Trophoblast cell (in vitro differentiated cells and primary cell): ENCODE measurements at regions not wholly inside any gene's neighbourhood (a gene's known extent, or its start where the extent isn't known, plus 50 kb on each side); places are given as distances from the start of the nearest gene placed in this dataset.

ENCODE experiments used
- DNase-seq, 2 donors: peaks; one replicate each; pipeline ENCODE4 v3.0.0-alpha.2; 2016
- H2AFZ ChIP-seq: 2 replicates; pipeline ENCODE4 v1.6.1; 2013; ENCODE audit warnings: low read length, moderate library complexity, mild to moderate bottlenecking; ENCODE audit not compliant: insufficient read depth, poor library complexity
- H2AK5ac ChIP-seq: 2 replicates; pipeline ENCODE4 v1.6.1; 2013; ENCODE audit warnings: mild to moderate bottlenecking, low read length
- H2BK120ac ChIP-seq: 2 replicates; pipeline ENCODE4 v1.6.1; 2013; ENCODE audit warnings: low read length, mild to moderate bottlenecking, moderate library complexity; ENCODE audit not compliant: insufficient read depth, poor library complexity
- H2BK12ac ChIP-seq: 2 replicates; pipeline ENCODE4 v1.6.1; 2013; ENCODE audit warnings: mild to moderate bottlenecking, low read length, moderate library complexity
- H2BK5ac ChIP-seq: 2 replicates; pipeline ENCODE4 v1.6.1; 2013; ENCODE audit warnings: low read length, low read depth, moderate library complexity, mild to moderate bottlenecking; ENCODE audit not compliant: poor library complexity
- H3K14ac ChIP-seq: 2 replicates; pipeline ENCODE4 v1.6.1; 2013; ENCODE audit warnings: mild to moderate bottlenecking, low read length
- H3K18ac ChIP-seq: 2 replicates; pipeline ENCODE4 v1.6.1; 2013; ENCODE audit warnings: mild to moderate bottlenecking, low read length
- H3K23ac ChIP-seq: 2 replicates; pipeline ENCODE4 v1.6.1; 2013; ENCODE audit warnings: low read length
- H3K27ac ChIP-seq: 2 replicates; pipeline ENCODE4 v1.5.1; 2013; ENCODE audit warnings: low read depth, mild to moderate bottlenecking, inconsistent platforms, low read length, moderate library complexity
- H3K27me3 ChIP-seq: 2 replicates; pipeline ENCODE4 v1.6.1; 2013; ENCODE audit warnings: inconsistent platforms, mild to moderate bottlenecking, low read length, moderate library complexity; ENCODE audit not compliant: insufficient read depth
- H3K36me3 ChIP-seq, 2 experiments: 1 replicate in 1 of 2; 2 replicates in 1 of 2; pipeline ENCODE4 v1.6.1; 2013; ENCODE audit warnings: low read length in 2 of 2, mild to moderate bottlenecking in 2 of 2, moderate library complexity in 1 of 2; ENCODE audit not compliant: insufficient read depth in 2 of 2, control insufficient read depth in 1 of 2
- H3K4ac ChIP-seq: 2 replicates; pipeline ENCODE4 v1.6.1; 2013; ENCODE audit warnings: low read depth, mild to moderate bottlenecking, low read length, moderate library complexity
- H3K4me1 ChIP-seq, 2 experiments: 1 replicate in 1 of 2; 2 replicates in 1 of 2; pipeline ENCODE4 v1.6.1; 2013; ENCODE audit warnings: low read length in 2 of 2, mild to moderate bottlenecking in 2 of 2, moderate library complexity in 1 of 2; ENCODE audit not compliant: insufficient read depth in 2 of 2, control insufficient read depth in 1 of 2
- H3K4me2 ChIP-seq: 2 replicates; pipeline ENCODE4 v1.6.1; 2013; ENCODE audit warnings: inconsistent platforms, mild to moderate bottlenecking, low read length, moderate library complexity
- H3K4me3 ChIP-seq: 2 replicates; pipeline ENCODE4 v1.5.1; 2013; ENCODE audit warnings: mild to moderate bottlenecking, low read depth, low read length, inconsistent platforms
- H3K79me1 ChIP-seq: one replicate; pipeline ENCODE4 v1.6.1; 2013; ENCODE audit warnings: low read length
- H3K79me2 ChIP-seq: 2 replicates; pipeline ENCODE4 v1.6.1; 2013; ENCODE audit warnings: low read length, mild to moderate bottlenecking; ENCODE audit not compliant: control insufficient read depth, insufficient read depth, poor library complexity
- H3K9ac ChIP-seq: 2 replicates; pipeline ENCODE4 v1.6.1; 2013; ENCODE audit warnings: mild to moderate bottlenecking, low read length
- H3K9me3 ChIP-seq: 2 replicates; pipeline ENCODE4 v1.6.1; 2013; ENCODE audit warnings: low read depth, mild to moderate bottlenecking, control low read depth, inconsistent platforms, low read length; ENCODE audit not compliant: insufficient read depth
- H4K12ac ChIP-seq: 2 replicates; pipeline ENCODE4 v1.6.1; 2013; ENCODE audit warnings: low read depth, mild to moderate bottlenecking, low read length, moderate library complexity
- H4K8ac ChIP-seq: 2 replicates; pipeline ENCODE4 v1.6.1; 2013; ENCODE audit warnings: low read depth, mild to moderate bottlenecking, low read length, moderate library complexity
- H4K91ac ChIP-seq: one replicate; pipeline ENCODE4 v1.6.1; 2013; ENCODE audit warnings: low read depth, mild to moderate bottlenecking, low read length, moderate library complexity
- WGBS: extraction: QIAGEN DNeasy Blood & Tissue Kit; methylation state at CpG from one replicate; pipeline ENCODE4 v1.1.7; 2013; ENCODE audit warnings: missing lambda C conversion rate; ENCODE audit not compliant: insufficient read length, insufficient coverage; ENCODE audit errors: extremely low coverage; 5-methylcytosine and 5-hydroxymethylcytosine counted together

DNA sequence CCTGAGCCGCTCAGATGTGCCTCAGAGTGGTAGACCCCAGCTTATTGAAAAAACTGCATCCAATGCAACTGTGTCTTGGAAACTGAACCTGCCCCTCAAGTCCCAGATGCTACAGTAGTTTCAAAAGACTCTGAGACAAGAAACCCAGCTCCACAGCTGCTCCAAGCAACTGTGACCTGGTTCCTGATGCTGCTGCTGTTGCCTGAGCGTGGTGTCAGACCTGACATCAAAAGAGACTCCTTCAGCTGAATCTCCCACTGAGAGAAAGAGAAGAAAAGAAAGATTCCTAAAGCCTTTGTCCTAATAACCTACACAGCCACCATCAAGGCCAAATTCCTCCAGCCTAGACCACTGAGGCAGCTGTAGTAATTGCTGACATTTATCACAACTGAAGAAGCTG lies 630.1 kb downstream of the STIM2 start:
- WGBS: no CpG with 5 or more reads among the region's 2 CpGs
- Histone ChIP-seq H2BK5ac (no peak overlapping the region), H3K4ac (no peak overlapping the region)

DNA sequence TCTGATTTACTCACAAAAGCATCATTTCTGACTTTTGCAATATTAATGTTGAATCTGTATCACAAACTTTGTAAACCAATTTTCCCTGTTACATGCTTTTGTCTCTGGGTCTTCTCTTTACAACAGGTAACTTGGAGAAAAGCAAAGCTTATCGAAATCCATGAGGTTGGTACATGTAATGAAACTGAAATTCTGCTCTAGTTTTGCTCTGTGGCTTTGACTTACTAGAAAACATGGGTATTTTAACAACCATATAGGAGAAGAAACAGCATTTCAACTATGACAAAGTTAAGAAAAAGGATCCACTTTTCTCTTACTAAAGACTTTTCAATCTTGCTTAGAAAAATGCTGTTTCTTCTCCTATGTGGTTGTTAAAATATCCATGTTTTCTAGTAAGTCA lies 645.8 kb downstream of the STIM2 start:
- DNase-seq: no peak
- H3K27me3 ChIP-seq: no peaks in the 10 kb centered on the region
- no peak overlapping the region for H2BK12ac ChIP-seq
- H2AFZ ChIP-seq: no peak overlapping the region
- H3K79me2 ChIP-seq: no peaks in the 10 kb centered on the region
- no peak overlapping the region for H3K9ac ChIP-seq
- no peaks in the 10 kb centered on the region for H3K9me3 ChIP-seq
- H3K23ac ChIP-seq: no peak overlapping the region
- H3K4ac ChIP-seq: no peak overlapping the region
- H3K4me2 ChIP-seq: no peak overlapping the region
- H4K12ac ChIP-seq: no peak overlapping the region
- H4K91ac ChIP-seq: no peak overlapping the region
- no peak overlapping the region for H3K4me3 ChIP-seq
- H3K79me1 ChIP-seq: no peaks in the 10 kb centered on the region
- no peak overlapping the region for H3K14ac ChIP-seq
- H3K18ac ChIP-seq: no peak overlapping the region
- no peak overlapping the region for H3K27ac ChIP-seq
- no peak overlapping the region for H4K8ac ChIP-seq
- no CpG with 5 or more reads among the region's 1 CpG for WGBS
- H2AK5ac ChIP-seq: no peak overlapping the region
- no peak overlapping the region for H2BK120ac ChIP-seq
- no peaks in the 10 kb centered on the region for H3K4me1 ChIP-seq
- no peak overlapping the region for H2BK5ac ChIP-seq
- H3K36me3 ChIP-seq: no peaks in the 10 kb centered on the region

More for the DNA sequence above, 630.1 kb downstream of the STIM2 start:
- H4K12ac ChIP-seq: no peak overlapping the region
- H2AFZ ChIP-seq: no peak overlapping the region
- no peak overlapping the region for H3K18ac ChIP-seq
- no peak overlapping the region for H2BK12ac ChIP-seq
- H3K27ac ChIP-seq: no peak overlapping the region
- peaks cover 2% of the 10 kb centered on the region for H3K9me3 ChIP-seq
- H3K23ac ChIP-seq: no peak overlapping the region
- no peaks in the 10 kb centered on the region for H3K27me3 ChIP-seq
- no peak overlapping the region for H3K14ac ChIP-seq
- H3K4me1 ChIP-seq: no peaks in the 10 kb centered on the region
- H2BK120ac ChIP-seq: no peak overlapping the region
- H3K36me3 ChIP-seq: no peaks in the 10 kb centered on the region
- no peak for DNase-seq
- no peaks in the 10 kb centered on the region for H3K79me2 ChIP-seq
- H3K9ac ChIP-seq: no peak overlapping the region
- H3K4me2 ChIP-seq: no peak overlapping the region
- H4K91ac ChIP-seq: no peak overlapping the region
- no peak overlapping the region for H4K8ac ChIP-seq
- no peak overlapping the region for H3K4me3 ChIP-seq
- H2AK5ac ChIP-seq: no peak overlapping the region
- H3K79me1 ChIP-seq: no peaks in the 10 kb centered on the region

DNA sequence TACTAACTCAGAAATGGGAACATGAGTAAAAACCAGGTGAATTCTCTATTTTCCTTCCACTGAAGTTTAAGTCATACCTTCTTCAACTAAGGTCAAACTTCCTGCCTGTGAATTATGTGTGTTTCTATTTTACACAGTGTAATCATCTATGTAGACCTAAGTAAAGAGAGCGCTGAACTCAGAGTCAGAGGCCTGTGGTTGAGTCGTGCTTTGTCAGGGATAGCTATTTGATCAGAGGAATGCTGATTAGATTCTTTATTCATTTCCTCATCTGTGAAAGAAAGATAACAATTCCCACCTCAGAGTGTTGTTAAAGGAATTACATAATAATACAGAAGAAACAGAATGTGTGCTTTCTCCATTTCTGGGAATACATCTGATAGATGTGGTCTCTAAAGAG lies 654.1 kb downstream of the STIM2 start:
- Histone ChIP-seq H3K27ac (no peak overlapping the region), H2AFZ (no peak overlapping the region), H2BK5ac (no peak overlapping the region), H3K79me1 (no peaks in the 10 kb centered on the region), H3K4me1 (no peaks in the 10 kb centered on the region), H3K36me3 (no peaks in the 10 kb centered on the region), H4K91ac (no peak overlapping the region), H3K4ac (no peak overlapping the region), H2BK120ac (no peak overlapping the region), H2AK5ac (no peak overlapping the region), H3K27me3 (no peaks in the 10 kb centered on the region), H3K9me3 (no peaks in the 10 kb centered on the region), H3K23ac (no peak overlapping the region), H3K9ac (no peak overlapping the region), H3K4me2 (no peak overlapping the region), H3K14ac (no peak overlapping the region), H4K8ac (no peak overlapping the region), H3K18ac (no peak overlapping the region), H2BK12ac (no peak overlapping the region), H3K4me3 (no peak overlapping the region), H3K79me2 (no peaks in the 10 kb centered on the region), H4K12ac (no peak overlapping the region)
- no CpG with 5 or more reads among the region's 2 CpGs for WGBS
- DNase-seq: no peak

DNA sequence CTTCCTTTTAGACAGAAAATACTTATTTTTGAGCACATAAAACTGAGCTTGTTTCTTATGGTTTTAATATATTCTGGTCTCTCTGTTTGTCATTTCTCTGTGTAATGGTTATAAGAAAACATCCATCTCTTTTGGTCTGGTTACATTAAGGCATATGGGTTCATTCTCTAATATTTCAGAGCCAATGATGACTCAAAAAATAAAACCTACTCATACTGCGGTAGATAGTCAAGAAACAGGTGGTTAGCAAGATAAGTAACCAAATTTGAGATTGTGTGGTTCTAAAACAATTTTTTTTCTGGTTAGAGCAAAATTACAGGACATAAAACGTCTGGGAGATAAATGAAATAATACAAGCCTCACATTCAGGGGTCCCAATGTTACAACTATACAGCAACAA lies 654.5 kb downstream of the STIM2 start:
- Histone ChIP-seq H3K18ac (no peak overlapping the region), H4K8ac (no peak overlapping the region), H3K36me3 (no peaks in the 10 kb centered on the region), H2AFZ (no peak overlapping the region), H2AK5ac (no peak overlapping the region), H3K4me2 (no peak overlapping the region), H3K27me3 (no peaks in the 10 kb centered on the region), H3K4me1 (no peaks in the 10 kb centered on the region), H2BK5ac (no peak overlapping the region), H3K23ac (no peak overlapping the region), H3K9ac (no peak overlapping the region), H4K12ac (no peak overlapping the region), H3K79me1 (no peaks in the 10 kb centered on the region), H3K27ac (no peak overlapping the region), H4K91ac (no peak overlapping the region), H3K79me2 (no peaks in the 10 kb centered on the region), H3K4ac (no peak overlapping the region), H3K4me3 (no peak overlapping the region), H2BK12ac (no peak overlapping the region), H3K14ac (no peak overlapping the region), H2BK120ac (no peak overlapping the region), H3K9me3 (no peaks in the 10 kb centered on the region)
- WGBS: no CpG with 5 or more reads among the region's 2 CpGs
- no peak for DNase-seq
